IPS-20b (cell line): ENCODE measurements at regions not wholly inside any gene's neighbourhood (a gene's known extent, or its start where the extent isn't known, plus 50 kb on each side); places are given as distances from the start of the nearest gene placed in this dataset.

Source experiments
- H3K27ac ChIP-seq: one replicate; pipeline ENCODE4 v1.5.1; 2013; ENCODE audit warnings: low read length
- H3K27me3 ChIP-seq: 2 replicates; pipeline ENCODE4 v1.6.1; 2013; ENCODE audit warnings: mild to moderate bottlenecking, low read length, inconsistent platforms; ENCODE audit not compliant: insufficient read depth
- H3K36me3 ChIP-seq: 2 replicates; pipeline ENCODE4 v1.6.1; 2013; ENCODE audit warnings: low read depth, mild to moderate bottlenecking, inconsistent platforms, low read length, moderate library complexity; ENCODE audit not compliant: insufficient read depth
- H3K4me1 ChIP-seq: 2 replicates; pipeline ENCODE4 v1.6.1; 2013; ENCODE audit warnings: mild to moderate bottlenecking, control low read depth, inconsistent platforms, low read length, moderate library complexity; ENCODE audit not compliant: insufficient read depth
- H3K4me3 ChIP-seq: 2 replicates; pipeline ENCODE4 v1.5.1; 2013; ENCODE audit warnings: mild to moderate bottlenecking, low read length, inconsistent platforms
- H3K9ac ChIP-seq: 2 replicates; pipeline ENCODE4 v1.6.1; 2013; ENCODE audit warnings: low read depth, mild to moderate bottlenecking, inconsistent platforms, low read length, moderate library complexity
- H3K9me3 ChIP-seq: 2 replicates; pipeline ENCODE4 v1.6.1; 2013; ENCODE audit warnings: mild to moderate bottlenecking, low read depth, low read length, inconsistent platforms; ENCODE audit not compliant: insufficient read depth

DNA sequence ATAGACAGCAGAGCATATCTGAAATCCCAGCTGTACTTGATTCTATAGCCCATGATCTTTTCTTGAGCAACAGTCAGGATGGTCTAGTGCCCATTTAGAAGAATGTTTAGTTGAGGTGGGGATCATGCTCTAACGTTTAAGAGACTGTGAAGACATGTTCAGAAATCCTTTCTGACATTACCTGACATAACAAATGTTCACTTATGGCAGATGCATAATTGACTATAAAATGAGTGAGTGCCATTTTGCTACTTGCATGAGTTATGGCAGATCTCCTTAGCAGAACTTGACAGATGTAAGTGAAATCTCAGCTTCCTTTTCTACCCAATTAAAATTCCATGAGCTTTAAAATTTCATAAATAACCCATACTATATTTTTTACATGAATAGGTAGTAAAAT lies 209.5 kb upstream of the MMADHC start:
- Histone ChIP-seq H3K9ac (no peak overlapping the region), H3K4me3 (no peak overlapping the region), H3K36me3 (no peaks in the 10 kb centered on the region), H3K4me1 (peaks cover 17% of the 10 kb centered on the region; the same call in 1 of the 2 replicates), H3K27me3 (no peaks in the 10 kb centered on the region), H3K27ac (no peak overlapping the region), H3K9me3 (no peaks in the 10 kb centered on the region; the same call in 1 of the 2 replicates)

DNA sequence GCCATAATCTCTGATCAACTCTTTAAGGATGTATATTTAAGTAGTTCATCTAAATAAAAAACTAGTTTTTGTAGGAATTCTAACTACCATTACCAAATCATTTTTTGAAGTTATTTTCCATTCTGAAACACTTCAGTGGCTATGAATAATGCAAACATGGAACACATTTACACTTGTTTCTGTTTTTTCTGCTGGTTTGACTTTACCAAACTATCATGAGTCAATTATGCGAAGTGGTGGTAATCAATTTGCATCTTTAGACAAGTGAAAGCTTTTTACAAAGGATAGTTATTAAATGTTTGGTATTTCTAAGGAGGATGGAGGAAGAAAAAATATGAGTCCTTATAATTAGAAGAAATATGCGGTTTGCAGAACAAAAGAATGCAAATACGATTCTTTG lies 202.0 kb upstream of the MMADHC start:
- no peaks in the 10 kb centered on the region for H3K4me1 ChIP-seq

DNA sequence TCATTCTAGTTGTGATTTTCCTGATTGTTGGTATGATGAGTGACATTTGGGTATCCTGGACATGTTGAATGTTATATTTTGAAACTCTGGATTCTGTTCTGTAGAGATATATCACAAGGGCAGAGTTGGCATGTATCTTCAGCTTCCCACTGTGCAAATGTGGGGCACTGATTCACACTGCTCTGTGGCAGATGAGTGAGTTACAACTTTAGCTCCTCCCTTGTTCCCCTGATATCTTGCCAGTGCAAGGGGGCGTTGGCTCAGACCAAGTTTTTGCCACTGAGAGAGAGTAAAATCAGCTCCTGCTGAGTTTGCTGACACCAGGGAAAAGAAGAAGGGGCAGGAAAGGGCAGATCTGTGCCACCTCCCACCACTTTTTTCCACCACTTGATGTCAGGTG lies 199.6 kb upstream of the MMADHC start:
- H3K9ac ChIP-seq, result no peak overlapping the region
- no peak overlapping the region for H3K4me3 ChIP-seq
- no peaks in the 10 kb centered on the region for H3K36me3 ChIP-seq
- H3K27ac ChIP-seq, result no peak overlapping the region
- no peaks in the 10 kb centered on the region for H3K27me3 ChIP-seq
- no peaks in the 10 kb centered on the region for H3K4me1 ChIP-seq
- H3K9me3 ChIP-seq, result no peaks in the 10 kb centered on the region

More for the DNA sequence above, 202.0 kb upstream of the MMADHC start:
- Histone ChIP-seq H3K27ac (no peak overlapping the region), H3K9ac (no peak overlapping the region), H3K4me3 (no peak overlapping the region), H3K9me3 (no peaks in the 10 kb centered on the region), H3K36me3 (no peaks in the 10 kb centered on the region), H3K27me3 (no peaks in the 10 kb centered on the region)

DNA sequence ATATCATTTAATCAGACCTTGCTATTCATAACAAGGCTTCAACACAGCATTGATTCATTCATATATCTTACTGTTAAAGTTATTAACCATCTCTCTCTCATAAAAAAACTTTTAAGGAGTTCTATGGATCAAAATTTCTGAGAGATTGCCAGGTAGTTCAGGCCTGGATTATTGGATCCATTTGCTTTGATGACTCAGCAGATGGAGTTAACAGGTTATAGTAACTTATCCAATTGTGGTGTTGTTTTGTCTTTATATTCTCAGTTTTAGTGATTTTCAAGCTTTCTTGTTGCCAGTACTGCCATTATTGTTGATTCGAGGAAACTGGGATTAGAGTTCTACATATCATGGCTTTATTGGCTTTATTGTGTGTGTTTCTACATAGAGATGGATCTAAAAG lies 195.7 kb upstream of the MMADHC start:
- H3K4me1 ChIP-seq, result no peaks in the 10 kb centered on the region
- H3K36me3 ChIP-seq, result no peaks in the 10 kb centered on the region
- no peak overlapping the region for H3K27ac ChIP-seq
- no peaks in the 10 kb centered on the region for H3K9me3 ChIP-seq
- H3K9ac ChIP-seq, result no peak overlapping the region
- H3K4me3 ChIP-seq, result no peak overlapping the region
- H3K27me3 ChIP-seq, result no peaks in the 10 kb centered on the region

DNA sequence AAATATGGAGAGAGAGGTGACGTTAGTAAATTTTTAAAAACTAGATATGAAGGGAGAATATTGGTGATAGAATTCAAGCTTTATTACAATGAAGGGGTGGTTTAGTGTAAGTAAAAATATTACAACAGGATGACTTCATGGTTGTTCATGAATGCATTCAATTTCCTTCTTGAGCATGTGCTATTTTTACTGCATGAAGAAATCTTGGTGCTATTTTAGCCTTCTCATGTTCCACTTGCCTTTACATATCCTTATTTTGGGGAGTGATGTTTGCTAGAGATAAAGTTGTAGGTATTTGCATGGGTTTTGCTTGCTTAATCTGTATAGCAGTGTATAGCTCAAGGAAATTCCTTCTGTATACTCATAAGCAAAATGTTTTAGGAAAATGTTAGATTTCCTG lies 195.0 kb upstream of the MMADHC start:
- no peak overlapping the region for H3K9ac ChIP-seq
- H3K4me1 ChIP-seq, result no peaks in the 10 kb centered on the region
- H3K9me3 ChIP-seq, result no peaks in the 10 kb centered on the region
- no peaks in the 10 kb centered on the region for H3K27me3 ChIP-seq
- no peak overlapping the region for H3K4me3 ChIP-seq
- no peaks in the 10 kb centered on the region for H3K36me3 ChIP-seq
- H3K27ac ChIP-seq, result no peak overlapping the region

DNA sequence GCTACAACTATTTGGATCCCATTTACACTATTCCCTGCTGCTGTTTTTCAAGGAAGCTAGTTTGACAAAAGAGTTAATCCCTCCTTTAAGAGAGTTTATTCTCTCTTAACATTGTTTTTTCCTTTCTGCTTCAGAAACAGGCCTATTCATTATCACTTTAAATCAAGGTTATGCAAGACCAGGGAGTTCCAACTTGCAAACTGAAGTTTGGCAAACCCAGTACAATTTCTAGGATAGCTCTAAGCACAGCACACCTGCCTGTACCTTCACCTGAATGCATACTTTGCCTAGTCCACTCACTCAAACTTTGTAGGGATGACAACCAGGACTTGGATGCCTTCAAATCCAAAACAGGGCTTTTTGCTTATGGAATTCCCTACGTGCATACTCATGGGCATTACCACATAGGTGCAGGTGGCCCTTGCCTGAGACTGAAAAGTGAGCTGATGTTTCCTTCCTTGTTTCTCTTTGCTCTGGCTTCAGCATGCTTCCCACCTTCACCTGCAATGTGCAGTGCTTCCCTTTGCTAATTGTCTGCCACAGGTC lies 193.8 kb upstream of the MMADHC start:
- Histone ChIP-seq H3K36me3 (no peaks in the 10 kb centered on the region), H3K9ac (no peak overlapping the region), H3K27ac (no peak overlapping the region), H3K27me3 (no peaks in the 10 kb centered on the region), H3K4me1 (no peaks in the 10 kb centered on the region), H3K9me3 (no peaks in the 10 kb centered on the region), H3K4me3 (no peak overlapping the region)

DNA sequence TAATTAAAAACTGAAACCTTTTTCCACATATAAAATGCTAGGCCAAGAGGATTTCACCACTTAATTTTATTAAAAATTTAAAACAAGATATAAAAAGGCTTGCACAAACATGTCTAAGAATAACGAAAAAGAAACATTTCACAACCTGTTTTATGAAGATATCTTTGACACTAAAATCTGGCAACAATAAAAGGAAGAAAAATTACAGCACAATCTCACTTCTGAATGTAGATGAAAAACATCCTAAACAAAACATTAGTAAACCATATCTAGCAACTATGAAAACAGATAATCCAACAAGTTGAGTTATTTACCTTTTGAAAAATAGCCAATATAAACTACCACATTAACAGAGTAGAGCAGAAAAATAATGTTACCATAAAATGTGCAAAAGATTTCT lies 185.4 kb upstream of the MMADHC start:
- Histone ChIP-seq H3K36me3 (no peaks in the 10 kb centered on the region), H3K4me3 (no peak overlapping the region), H3K4me1 (no peaks in the 10 kb centered on the region), H3K9ac (no peak overlapping the region), H3K27ac (no peak overlapping the region), H3K27me3 (no peaks in the 10 kb centered on the region), H3K9me3 (no peaks in the 10 kb centered on the region)

DNA sequence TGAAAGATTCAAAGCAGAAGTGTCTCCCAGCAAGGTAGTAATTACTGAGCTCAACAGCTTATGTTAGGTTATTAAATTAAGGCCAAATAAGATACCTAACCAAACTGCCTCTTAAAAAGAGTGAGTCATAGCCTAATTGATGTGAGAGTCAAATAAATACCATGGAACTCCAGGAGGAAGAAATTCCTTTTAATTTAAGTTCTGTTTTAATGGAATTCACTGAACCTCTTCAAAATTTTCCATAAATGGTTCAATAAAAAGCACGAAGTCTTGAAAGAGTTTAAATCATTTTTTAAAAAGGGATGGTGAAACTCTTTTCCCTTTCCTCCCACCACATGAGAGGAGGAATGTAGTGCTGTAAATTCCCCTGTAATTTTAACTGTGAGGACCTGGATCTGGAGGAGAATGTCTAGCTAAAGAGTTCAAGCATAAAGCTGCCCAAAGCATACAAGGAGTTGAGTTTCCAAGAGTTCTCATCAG lies 180.8 kb upstream of the MMADHC start:
- no peaks in the 10 kb centered on the region for H3K9me3 ChIP-seq
- H3K4me1 ChIP-seq, result no peaks in the 10 kb centered on the region
- no peaks in the 10 kb centered on the region for H3K36me3 ChIP-seq
- no peak overlapping the region for H3K9ac ChIP-seq
- no peak overlapping the region for H3K4me3 ChIP-seq
- H3K27ac ChIP-seq, result no peak overlapping the region
- no peaks in the 10 kb centered on the region for H3K27me3 ChIP-seq

DNA sequence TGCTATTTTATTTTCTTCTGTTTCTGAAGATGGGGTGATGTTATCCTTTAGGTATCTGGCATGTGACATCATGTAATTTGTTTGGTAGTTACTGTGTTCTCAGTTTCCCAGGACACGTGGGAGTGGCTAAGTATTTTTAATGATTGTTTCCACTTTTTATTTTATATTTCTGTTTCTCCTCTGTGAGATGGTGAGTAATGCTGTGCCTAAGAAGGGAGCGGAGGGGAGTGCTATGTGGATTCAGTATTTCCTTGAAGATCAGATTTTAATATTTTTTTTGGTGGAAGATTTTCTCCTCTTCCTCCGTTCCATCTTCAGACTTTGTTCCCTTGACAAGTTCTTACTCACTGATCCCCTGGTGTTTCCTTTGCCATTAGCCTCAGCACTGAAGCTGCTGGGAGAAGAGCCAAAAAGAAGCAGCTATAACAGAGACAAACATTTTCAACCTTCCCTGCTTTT lies 180.0 kb upstream of the MMADHC start:
- no peaks in the 10 kb centered on the region for H3K36me3 ChIP-seq
- H3K27me3 ChIP-seq, result no peaks in the 10 kb centered on the region
- H3K4me3 ChIP-seq, result no peak overlapping the region
- H3K27ac ChIP-seq, result no peak overlapping the region
- no peaks in the 10 kb centered on the region for H3K9me3 ChIP-seq
- no peaks in the 10 kb centered on the region for H3K4me1 ChIP-seq
- H3K9ac ChIP-seq, result no peak overlapping the region

DNA sequence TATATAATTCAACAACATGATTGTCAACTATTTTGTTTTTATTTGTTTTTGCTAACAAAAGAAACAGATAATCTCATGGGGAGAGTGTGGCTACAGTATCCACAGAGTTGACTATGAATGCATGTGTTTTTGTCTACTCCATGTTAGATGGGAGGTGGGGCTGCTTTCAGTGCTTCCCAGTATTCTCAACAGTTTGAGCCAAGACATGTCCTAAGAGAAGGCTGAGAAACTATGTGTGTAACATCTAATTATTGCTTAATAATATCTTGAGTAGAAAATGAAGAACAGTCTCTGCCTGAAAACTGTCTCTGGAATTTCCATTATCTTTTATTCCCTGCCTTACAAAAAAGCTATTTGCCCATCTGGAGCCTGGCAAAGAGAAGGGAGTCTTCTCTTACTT lies 178.8 kb upstream of the MMADHC start:
- H3K27ac ChIP-seq, result no peak overlapping the region
- H3K9ac ChIP-seq, result no peak overlapping the region
- H3K4me1 ChIP-seq, result no peaks in the 10 kb centered on the region
- no peaks in the 10 kb centered on the region for H3K27me3 ChIP-seq
- H3K36me3 ChIP-seq, result no peaks in the 10 kb centered on the region
- no peak overlapping the region for H3K4me3 ChIP-seq
- H3K9me3 ChIP-seq, result no peaks in the 10 kb centered on the region

DNA sequence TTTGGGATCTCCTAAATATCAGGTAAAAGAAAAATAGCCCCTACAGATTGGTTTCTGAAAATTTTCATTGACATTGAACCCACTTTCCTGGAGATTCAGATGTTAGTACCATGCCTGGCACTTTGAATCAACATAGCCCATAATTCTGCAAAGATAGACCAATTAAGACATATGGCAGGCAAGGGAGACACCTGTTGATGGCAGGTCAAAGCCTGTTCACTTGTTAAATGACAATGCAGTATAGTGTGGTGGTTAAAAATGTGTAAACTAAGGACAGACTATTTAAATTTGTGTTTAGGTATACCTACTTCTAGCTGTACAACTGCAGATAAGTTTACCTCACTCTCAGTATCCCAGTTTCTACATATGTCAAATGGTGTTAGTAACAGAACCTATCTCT lies 178.1 kb upstream of the MMADHC start:
- H3K36me3 ChIP-seq, result no peaks in the 10 kb centered on the region
- no peaks in the 10 kb centered on the region for H3K4me1 ChIP-seq
- no peak overlapping the region for H3K4me3 ChIP-seq
- H3K9ac ChIP-seq, result no peak overlapping the region
- no peaks in the 10 kb centered on the region for H3K27me3 ChIP-seq
- H3K27ac ChIP-seq, result no peak overlapping the region
- H3K9me3 ChIP-seq, result no peaks in the 10 kb centered on the region

DNA sequence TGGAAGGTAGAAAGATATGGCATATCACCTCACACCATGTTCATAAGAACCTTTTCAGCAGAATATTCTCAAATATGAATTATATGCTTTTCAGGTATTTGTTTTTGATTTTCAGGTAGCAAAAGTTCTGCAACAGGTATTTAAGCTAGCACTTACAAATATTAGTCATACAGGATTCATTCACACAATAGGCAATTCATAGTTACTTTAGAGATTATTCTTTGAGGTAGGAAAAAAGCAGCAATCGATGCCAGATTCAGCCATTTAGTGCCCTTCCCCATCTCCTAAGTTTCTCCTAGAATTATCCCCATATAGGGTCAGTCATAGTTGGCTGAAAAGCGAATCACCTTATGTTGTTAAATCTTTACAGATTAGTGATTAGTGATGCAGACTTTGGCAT lies 177.4 kb upstream of the MMADHC start:
- H3K4me3 ChIP-seq, result no peak overlapping the region
- H3K36me3 ChIP-seq, result no peaks in the 10 kb centered on the region
- no peak overlapping the region for H3K9ac ChIP-seq
- no peaks in the 10 kb centered on the region for H3K4me1 ChIP-seq
- no peaks in the 10 kb centered on the region for H3K9me3 ChIP-seq
- no peak overlapping the region for H3K27ac ChIP-seq
- no peaks in the 10 kb centered on the region for H3K27me3 ChIP-seq
